ENCODE measurements at regions not wholly inside any gene's neighbourhood (a gene's known extent, or its start where the extent isn't known, plus 50 kb on each side); places are given as distances from the start of the nearest gene placed in this dataset.

GRCh38 chr22:48226026-48227013 is 1463.9 kb downstream of the TBC1D22A start:
- TF ChIP-seq EZH2phosphoT487 (IDR thresholded peaks at IDR 0.05; ENCODE audit: borderline replicate concordance, low read length) (no peak), CTCF (IDR thresholded peaks at IDR 0.05; ENCODE audit: low read depth, low read length, poor library complexity, severe bottlenecking) (no peak)
